GM18870 (cell line): ENCODE measurements at regions not wholly inside any gene's neighbourhood (a gene's known extent, or its start where the extent isn't known, plus 50 kb on each side); places are given as distances from the start of the nearest gene placed in this dataset.

Experiments
- ATAC-seq: cut with Tn5 transposase; IDR thresholded peaks from one replicate; pipeline ENCODE4 v1.9.1; 2021; ENCODE audit warnings: moderate library complexity; ENCODE audit not compliant: unreplicated experiment

- no peak for ATAC-seq
These were observed 344.9 kb upstream of the NOCT start for GRCh38 chr4:138670681-138671080.

GRCh38 chr4:138669479-138670315, 345.9 kb upstream of the NOCT start:
- peak; percentile 52 for ATAC-seq

GRCh38 chr4:138668309-138668708, 347.3 kb upstream of the NOCT start:
- ATAC-seq = no peak

GRCh38 chr4:138666366-138666765, 349.2 kb upstream of the NOCT start:
- ATAC-seq = no peak

- no peak for ATAC-seq
These were observed 349.7 kb upstream of the NOCT start for GRCh38 chr4:138665851-138666250.

- no peak for ATAC-seq
These were observed 351.7 kb upstream of the NOCT start for GRCh38 chr4:138663883-138664282.

GRCh38 chr4:138659812-138660316, 355.7 kb upstream of the NOCT start:
- ATAC-seq = no peak

GRCh38 chr4:138659037-138659811, 356.4 kb upstream of the NOCT start:
- no peak for ATAC-seq

GRCh38 chr4:138658518-138658917, 357.1 kb upstream of the NOCT start:
- ATAC-seq = no peak

GRCh38 chr4:138656990-138657389, 358.6 kb upstream of the NOCT start:
- ATAC-seq = no peak

- ATAC-seq = no peak
These were observed 359.6 kb upstream of the NOCT start for GRCh38 chr4:138655985-138656384.

- no peak for ATAC-seq
These were observed 360.3 kb upstream of the NOCT start for GRCh38 chr4:138655286-138655685.

GRCh38 chr4:138650929-138651448, 364.6 kb upstream of the NOCT start:
- peak; percentile 74 for ATAC-seq

- no peak for ATAC-seq
These were observed 365.1 kb upstream of the NOCT start for GRCh38 chr4:138650495-138650894.

- ATAC-seq = no peak
These were observed 368.1 kb upstream of the NOCT start for GRCh38 chr4:138647433-138647832.

GRCh38 chr4:138646383-138646782, 369.2 kb upstream of the NOCT start:
- ATAC-seq = peak; percentile 63

GRCh38 chr4:138645289-138645688, 370.3 kb upstream of the NOCT start:
- ATAC-seq = no peak

- ATAC-seq = no peak
These were observed 371.3 kb upstream of the NOCT start for GRCh38 chr4:138644322-138644721.

GRCh38 chr4:138643827-138644226, 371.8 kb upstream of the NOCT start:
- no peak for ATAC-seq

GRCh38 chr4:138639018-138639741, 376.4 kb upstream of the NOCT start:
- ATAC-seq = no peak

GRCh38 chr4:138636781-138637180, 378.8 kb upstream of the NOCT start:
- ATAC-seq = no peak
